OCI-LY7 (cell line): ENCODE measurements at regions not wholly inside any gene's neighbourhood (a gene's known extent, or its start where the extent isn't known, plus 50 kb on each side); places are given as distances from the start of the nearest gene placed in this dataset.

Source experiments
- EZH2phosphoT487 ChIP-seq: fragments of 200-600 bp; sonication (generic); IDR thresholded peaks from 2 replicates; pipeline ENCODE4 v1.6.1; 2018; ENCODE audit warnings: low read depth, borderline replicate concordance, mild to moderate bottlenecking, mixed run types, antibody characterized with exemption, low read length, moderate library complexity, mixed read lengths
- TF ChIP-seq, protein P1 (sequence below): fragments of 200-600 bp; sonication (generic); conservative IDR thresholded peaks from 2 replicates; pipeline ENCODE4 v1.5.1; 2014; ENCODE audit warnings: mild to moderate bottlenecking, antibody characterized with exemption, low read length, moderate library complexity, mixed read lengths

- TF ChIP-seq, protein P1, sequence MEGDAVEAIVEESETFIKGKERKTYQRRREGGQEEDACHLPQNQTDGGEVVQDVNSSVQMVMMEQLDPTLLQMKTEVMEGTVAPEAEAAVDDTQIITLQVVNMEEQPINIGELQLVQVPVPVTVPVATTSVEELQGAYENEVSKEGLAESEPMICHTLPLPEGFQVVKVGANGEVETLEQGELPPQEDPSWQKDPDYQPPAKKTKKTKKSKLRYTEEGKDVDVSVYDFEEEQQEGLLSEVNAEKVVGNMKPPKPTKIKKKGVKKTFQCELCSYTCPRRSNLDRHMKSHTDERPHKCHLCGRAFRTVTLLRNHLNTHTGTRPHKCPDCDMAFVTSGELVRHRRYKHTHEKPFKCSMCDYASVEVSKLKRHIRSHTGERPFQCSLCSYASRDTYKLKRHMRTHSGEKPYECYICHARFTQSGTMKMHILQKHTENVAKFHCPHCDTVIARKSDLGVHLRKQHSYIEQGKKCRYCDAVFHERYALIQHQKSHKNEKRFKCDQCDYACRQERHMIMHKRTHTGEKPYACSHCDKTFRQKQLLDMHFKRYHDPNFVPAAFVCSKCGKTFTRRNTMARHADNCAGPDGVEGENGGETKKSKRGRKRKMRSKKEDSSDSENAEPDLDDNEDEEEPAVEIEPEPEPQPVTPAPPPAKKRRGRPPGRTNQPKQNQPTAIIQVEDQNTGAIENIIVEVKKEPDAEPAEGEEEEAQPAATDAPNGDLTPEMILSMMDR = no peak
- TF ChIP-seq EZH2phosphoT487 = no peak
Measured at GRCh38 chr17:53626286-53626685, 196.4 kb upstream of the KIF2B start.
